Superior temporal gyrus (tissue), 1 donor: ENCODE measurements at regions not wholly inside any gene's neighbourhood (a gene's known extent, or its start where the extent isn't known, plus 50 kb on each side); places are given as distances from the start of the nearest gene placed in this dataset.
"Not testable (repeated sequence)": the region's sequence is repeated elsewhere in the genome, so short reads cannot be mapped to it uniquely, and the experiment has no call there.

Source experiments
- DNase-seq: peaks from one replicate; pipeline ENCODE4 v3.0.0-alpha.2; 2016; ENCODE audit errors: extremely low spot score

GRCh38 chr5:108530706-108531105, 148.8 kb upstream of the FBXL17 start:
- no peak for DNase-seq

DNA sequence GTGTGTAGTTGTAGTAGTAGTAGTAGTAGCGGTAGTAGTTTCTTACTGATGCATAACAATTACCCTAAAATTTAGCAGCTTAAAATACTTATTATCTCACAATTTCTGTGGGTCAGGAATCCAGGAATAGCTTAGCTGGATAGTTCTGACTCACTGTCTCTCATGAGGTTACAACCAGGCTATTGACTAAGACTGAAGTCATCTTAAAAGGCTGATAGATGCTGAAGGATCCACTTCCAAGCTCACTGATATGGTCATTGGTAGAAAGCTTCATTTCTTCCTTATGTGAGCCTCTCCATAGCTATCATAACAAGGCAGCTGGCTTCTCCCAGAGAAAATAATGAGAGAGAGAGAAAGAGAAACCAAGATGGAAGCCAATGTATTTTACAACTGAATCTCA, 147.5 kb upstream of the FBXL17 start:
- DNase-seq = no peak

- no peak for DNase-seq
These were observed 146.8 kb upstream of the FBXL17 start for GRCh38 chr5:108528655-108529054.

GRCh38 chr5:108524564-108524963, 142.7 kb upstream of the FBXL17 start:
- no peak for DNase-seq

DNA sequence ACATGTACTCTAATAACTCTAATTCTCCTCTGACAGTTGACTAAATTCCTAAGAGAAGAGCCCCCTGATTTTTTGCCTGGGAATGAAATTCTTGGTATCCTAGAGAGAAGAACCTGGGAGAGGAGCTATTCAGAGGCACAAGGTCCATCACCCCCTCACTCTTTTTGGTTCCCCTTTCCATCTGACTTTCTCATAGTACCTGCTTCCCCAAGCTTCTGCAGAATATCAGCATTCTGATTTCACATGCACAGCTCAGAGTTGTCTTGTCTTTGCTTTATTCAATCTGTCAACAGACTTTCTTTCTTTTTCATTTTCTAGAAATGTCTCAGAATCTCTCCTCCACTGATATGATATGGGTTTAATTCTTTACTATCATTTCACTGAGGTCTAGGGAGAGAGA, 141.5 kb upstream of the FBXL17 start:
- no peak for DNase-seq

DNA sequence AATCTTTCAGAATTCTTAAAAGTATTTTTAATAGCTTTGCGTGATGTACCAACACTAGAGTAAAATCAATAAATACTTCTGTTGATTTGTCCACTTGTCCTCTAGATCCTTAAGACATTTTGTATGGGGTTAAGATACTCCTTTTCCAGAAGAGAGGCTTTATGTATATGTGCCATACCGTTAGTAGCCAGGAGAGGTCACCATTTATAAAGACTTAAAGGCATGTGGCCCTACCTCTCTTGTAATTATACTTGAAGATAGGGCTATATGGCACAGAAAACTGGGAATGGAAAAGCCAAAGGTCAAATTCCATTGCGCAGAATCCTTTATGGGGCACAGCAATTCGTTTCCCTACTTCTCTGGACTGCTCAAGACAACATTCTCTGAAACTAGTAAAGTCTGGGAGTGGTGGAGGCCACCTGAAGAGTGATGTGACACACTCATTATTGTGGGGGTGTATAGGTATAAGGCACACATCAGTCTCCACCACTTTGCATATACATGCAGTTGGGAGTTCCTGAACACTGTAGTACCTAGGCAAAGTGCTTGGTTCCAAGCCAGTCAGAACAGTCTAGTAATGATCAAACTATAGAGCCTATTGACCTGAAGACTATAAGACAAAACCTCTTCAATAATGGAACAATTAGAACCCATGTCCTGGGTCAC, 140.1 kb upstream of the FBXL17 start:
- DNase-seq = peak; percentile 68

- no peak for DNase-seq
These were observed 139.3 kb upstream of the FBXL17 start for GRCh38 chr5:108521011-108521700.

- DNase-seq = no peak
These were observed 134.9 kb upstream of the FBXL17 start for GRCh38 chr5:108516785-108517184.

GRCh38 chr5:108515517-108516105, 133.7 kb upstream of the FBXL17 start:
- DNase-seq = no peak

DNA sequence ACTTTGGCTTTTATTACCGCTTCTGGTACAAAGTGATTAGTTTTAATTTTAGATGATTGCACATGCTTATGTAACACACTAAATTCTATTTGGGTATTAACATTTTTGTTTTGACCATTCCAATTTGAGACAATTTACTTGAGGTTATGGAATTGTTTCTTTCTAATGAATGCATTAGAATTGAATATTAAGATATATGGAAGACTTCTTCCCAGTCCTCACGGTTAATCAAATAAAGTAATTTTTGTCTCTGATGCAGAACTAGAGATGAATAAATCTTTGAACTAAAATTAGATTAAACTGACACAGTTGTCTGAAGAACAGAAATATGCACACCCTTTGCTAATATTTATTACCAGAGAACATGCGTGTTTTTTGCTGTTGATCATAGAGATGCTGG, 127.1 kb upstream of the FBXL17 start:
- no peak for DNase-seq

DNA sequence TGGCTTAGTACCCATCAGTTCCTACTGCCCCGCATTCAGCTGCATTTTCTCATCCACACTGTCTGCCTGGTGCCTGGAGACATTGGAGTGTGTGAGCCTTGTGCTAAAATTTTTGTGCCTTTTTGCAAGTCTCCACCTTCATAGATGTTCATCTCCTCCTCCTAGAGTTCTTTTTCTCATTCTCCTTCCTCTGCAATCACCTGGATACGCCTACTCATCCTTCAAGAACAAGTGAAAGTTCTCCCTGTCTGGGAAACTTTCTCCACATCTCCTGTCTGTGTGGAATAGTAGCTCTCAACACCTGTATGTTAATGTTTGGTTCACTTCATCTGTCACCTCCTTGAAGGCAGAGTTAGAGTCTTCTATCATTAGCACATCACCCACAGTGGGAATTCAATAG, 125.7 kb upstream of the FBXL17 start:
- DNase-seq = no peak

GRCh38 chr5:108505608-108506007, 123.7 kb upstream of the FBXL17 start:
- DNase-seq = no peak

DNA sequence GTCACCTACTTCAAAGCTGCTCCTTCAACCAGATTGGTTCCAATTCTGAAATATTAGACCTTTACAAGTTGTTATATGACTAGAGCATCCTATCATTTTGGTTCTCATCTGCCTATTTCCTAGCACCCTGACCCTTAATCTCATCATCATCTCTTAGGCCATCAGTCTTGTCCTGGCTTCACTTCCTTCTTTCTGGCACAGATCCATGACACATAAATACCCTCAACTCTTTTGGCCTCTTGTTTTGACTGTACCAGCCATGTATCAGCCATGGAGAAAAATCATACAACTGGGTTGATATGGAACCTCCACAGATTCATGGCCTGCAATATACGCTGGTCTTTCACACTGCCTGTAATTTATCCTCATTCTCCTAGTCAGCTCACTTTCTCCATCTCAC, 123.1 kb upstream of the FBXL17 start:
- no peak for DNase-seq

GRCh38 chr5:108503986-108504385, 122.1 kb upstream of the FBXL17 start:
- peak; percentile 26 for DNase-seq

GRCh38 chr5:108495615-108496014, 113.7 kb upstream of the FBXL17 start:
- not testable (repeated sequence) for DNase-seq

- no peak for DNase-seq
These were observed 106.1 kb upstream of the FBXL17 start for GRCh38 chr5:108487951-108488350.

DNA sequence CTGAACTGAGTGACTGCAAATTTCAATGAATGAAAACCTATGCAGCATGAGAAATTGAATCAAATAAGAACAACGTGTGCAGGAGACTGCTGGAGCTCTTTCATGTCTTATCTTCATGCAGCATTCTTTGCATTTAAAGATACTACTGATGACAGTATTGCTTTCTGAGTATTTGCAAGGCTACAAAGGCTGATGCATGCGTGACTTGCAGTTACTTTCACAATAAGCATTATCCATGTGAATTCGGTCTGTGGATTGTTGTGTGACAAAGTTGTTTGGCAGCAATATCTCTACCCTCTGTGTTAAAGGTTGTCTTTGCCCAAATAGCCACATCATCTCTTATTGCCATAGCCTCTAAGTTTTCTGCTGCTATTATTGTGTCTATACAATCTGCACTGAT, 102.1 kb upstream of the FBXL17 start:
- DNase-seq = no peak

DNA sequence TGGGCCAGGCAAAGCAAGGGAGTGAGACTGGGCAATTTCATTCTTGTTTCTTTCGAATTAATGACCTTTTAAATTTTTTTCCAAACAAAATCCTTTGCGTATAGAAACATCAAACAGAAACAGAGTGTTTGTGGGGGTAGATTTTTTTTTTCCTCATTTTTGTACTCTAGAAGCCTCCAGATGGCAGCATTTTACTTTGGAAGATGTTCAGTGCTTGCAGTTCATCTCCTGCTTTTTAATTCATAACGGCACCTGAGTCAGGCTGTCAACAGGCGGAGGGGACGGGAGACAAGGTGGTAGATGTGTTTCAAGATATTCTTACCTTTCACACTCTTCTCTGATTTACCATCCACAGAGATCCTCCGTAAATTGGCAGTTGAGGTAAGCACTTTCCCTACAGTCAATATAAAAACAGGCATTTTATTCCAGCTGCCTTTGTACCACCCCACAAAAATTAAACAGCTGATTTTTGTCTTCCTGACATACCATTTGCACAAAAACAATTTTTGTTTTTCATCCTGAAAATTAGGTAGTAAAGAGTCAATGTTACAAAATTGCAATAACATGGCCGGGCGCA, 99.5 kb upstream of the FBXL17 start:
- peak; percentile 74 for DNase-seq

DNA sequence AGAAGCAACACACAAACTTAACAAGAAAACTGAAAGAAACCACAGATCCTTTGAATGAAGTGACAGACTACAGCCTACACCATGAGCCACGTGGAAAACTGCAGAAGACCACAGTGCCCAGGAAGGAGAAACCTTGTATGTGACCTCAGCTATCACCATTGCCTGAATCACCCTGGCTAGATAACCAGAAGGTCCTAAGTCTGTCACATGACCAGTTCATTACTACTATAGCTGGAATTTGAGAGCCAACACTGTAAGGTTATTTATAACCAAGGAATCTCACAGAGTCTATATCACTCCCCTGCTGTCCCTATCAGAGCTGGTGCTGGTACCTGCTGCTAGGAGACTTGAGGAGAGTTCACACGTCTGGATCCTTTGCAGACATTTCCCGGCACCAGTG, 90.3 kb upstream of the FBXL17 start:
- no peak for DNase-seq

DNA sequence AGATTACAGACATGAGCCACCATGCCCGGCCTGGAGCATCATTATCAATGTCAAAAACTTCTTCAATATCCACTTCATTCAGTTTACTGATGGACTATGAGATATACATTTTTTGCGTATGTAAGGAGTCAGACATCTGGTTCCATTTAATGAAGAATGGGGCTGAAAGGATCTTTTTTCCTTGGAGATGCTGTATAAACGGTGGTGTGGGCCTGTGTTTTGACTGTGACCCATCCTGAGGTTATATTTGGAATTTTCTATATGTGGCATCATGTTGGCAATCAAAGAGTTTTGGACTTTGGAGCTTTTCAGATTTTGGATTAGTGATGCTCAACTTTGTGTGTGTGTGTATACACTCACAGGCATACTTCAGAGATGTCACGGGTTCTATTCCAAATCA, 85.7 kb upstream of the FBXL17 start:
- no peak for DNase-seq

DNA sequence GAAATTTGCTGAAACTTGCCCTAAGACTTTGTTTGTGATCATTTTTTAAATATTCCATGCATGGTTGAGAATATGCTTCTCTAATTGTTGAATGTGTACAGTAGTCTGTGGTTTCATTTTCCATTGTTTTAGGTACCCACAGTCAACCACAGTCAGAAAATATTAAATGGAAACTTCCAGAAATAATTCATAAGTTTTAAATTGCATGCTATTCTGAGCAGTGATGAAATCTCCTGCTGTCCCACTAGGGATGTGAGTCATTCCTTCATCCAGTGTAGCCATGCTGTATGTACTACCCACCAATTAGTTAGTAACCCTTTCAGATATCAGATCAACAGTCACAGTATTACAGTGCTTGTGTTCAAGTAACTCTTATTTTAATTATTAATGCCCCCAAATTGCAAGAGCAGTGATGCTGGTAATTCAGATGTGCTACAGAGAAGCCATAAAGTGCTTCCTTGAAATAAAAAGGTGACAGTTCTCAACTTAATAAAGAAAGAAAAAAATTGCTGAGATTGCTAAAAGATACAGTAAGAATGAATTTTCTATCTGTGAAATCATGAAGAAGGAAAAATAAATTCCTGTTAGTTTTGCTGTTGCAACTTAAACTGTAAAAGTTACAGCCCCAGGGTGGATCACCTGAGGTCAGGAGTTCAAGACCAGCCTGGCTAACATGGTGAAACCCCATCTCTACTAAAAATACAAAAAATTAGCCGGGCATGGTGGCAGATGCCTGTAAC, 79.9 kb upstream of the FBXL17 start:
- no peak for DNase-seq

GRCh38 chr5:108459769-108460168, 77.9 kb upstream of the FBXL17 start:
- peak; percentile 45 for DNase-seq
